ENCODE measurements at regions not wholly inside any gene's neighbourhood (a gene's known extent, or its start where the extent isn't known, plus 50 kb on each side); places are given as distances from the start of the nearest gene placed in this dataset.

GRCh38 chr2:129713337-129713736 lies 266.1 kb upstream of the RAB6C start:
- Histone ChIP-seq H3K27ac (no peak overlapping the region), H3K4me1 (no peaks in the 10 kb centered on the region), H3K9me3 (no peaks in the 10 kb centered on the region), H3K36me3 (no peaks in the 10 kb centered on the region), H3K4me3 (no peak overlapping the region), H3K27me3 (no peaks in the 10 kb centered on the region)
- DNase-seq, result no peak
- TF ChIP-seq POLR2A (IDR thresholded peaks at IDR 0.05), result no peak
- no peak for TF ChIP-seq CTCF (IDR thresholded peaks at IDR 0.05)

- Histone ChIP-seq H3K27ac (no peak overlapping the region), H3K36me3 (no peaks in the 10 kb centered on the region), H3K9me3 (no peaks in the 10 kb centered on the region), H3K27me3 (no peaks in the 10 kb centered on the region), H3K4me3 (no peak overlapping the region), H3K4me1 (no peaks in the 10 kb centered on the region)
- DNase-seq, result no peak
- TF ChIP-seq CTCF (IDR thresholded peaks at IDR 0.05), result no peak
- TF ChIP-seq POLR2A (IDR thresholded peaks at IDR 0.05), result no peak
Measured at GRCh38 chr2:129716781-129717559, 262.5 kb upstream of the RAB6C start.

- no peak overlapping the region for H3K4me3 ChIP-seq
- TF ChIP-seq POLR2A (IDR thresholded peaks at IDR 0.05) (no peak), CTCF (IDR thresholded peaks at IDR 0.05) (no peak)
- DNase-seq, result no peak
- H3K4me1 ChIP-seq, result no peaks in the 10 kb centered on the region
- no peak overlapping the region for H3K27ac ChIP-seq
- no peaks in the 10 kb centered on the region for H3K27me3 ChIP-seq
- no peaks in the 10 kb centered on the region for H3K36me3 ChIP-seq
- H3K9me3 ChIP-seq, result no peaks in the 10 kb centered on the region
Measured at GRCh38 chr2:129717560-129718130, 261.8 kb upstream of the RAB6C start.

GRCh38 chr2:129719335-129719734 lies 260.1 kb upstream of the RAB6C start:
- no peak for DNase-seq
- Histone ChIP-seq H3K36me3 (no peaks in the 10 kb centered on the region), H3K4me1 (no peaks in the 10 kb centered on the region), H3K27me3 (no peaks in the 10 kb centered on the region), H3K4me3 (no peak overlapping the region), H3K27ac (no peak overlapping the region), H3K9me3 (no peaks in the 10 kb centered on the region)
- TF ChIP-seq POLR2A (IDR thresholded peaks at IDR 0.05), result no peak
- TF ChIP-seq CTCF (IDR thresholded peaks at IDR 0.05), result no peak

GRCh38 chr2:129720360-129720759 lies 259.1 kb upstream of the RAB6C start:
- no peak overlapping the region for H3K27ac ChIP-seq
- TF ChIP-seq CTCF (IDR thresholded peaks at IDR 0.05) (no peak), POLR2A (IDR thresholded peaks at IDR 0.05) (no peak)
- H3K4me1 ChIP-seq, result no peaks in the 10 kb centered on the region
- H3K27me3 ChIP-seq, result no peaks in the 10 kb centered on the region
- no peaks in the 10 kb centered on the region for H3K9me3 ChIP-seq
- H3K4me3 ChIP-seq, result no peak overlapping the region
- DNase-seq, result no peak
- no peaks in the 10 kb centered on the region for H3K36me3 ChIP-seq

Data from Peyer's patch (tissue), 4 donors.